Stimulated activated CD8-positive, alpha-beta memory T cell treated with anti-CD3 and anti-CD28 coated beads, Interleukin-4, amount 100 ng/mL, for 1 hour (primary cell): ENCODE measurements at regions not wholly inside any gene's neighbourhood (a gene's known extent, or its start where the extent isn't known, plus 50 kb on each side); places are given as distances from the start of the nearest gene placed in this dataset.

Source experiments
- DNase-seq, 2 donors: peaks; one replicate each; pipeline ENCODE4 v3.0.0-alpha.2; 2020; ENCODE audit warnings: low read depth in 2 of 2, low spot score in 1 of 2

- DNase-seq, result no peak
These were observed 56.1 kb downstream of the BTG1 start for GRCh38 chr12:92089559-92089958.

GRCh38 chr12:92088805-92089204 lies 56.8 kb downstream of the BTG1 start:
- no peak for DNase-seq

GRCh38 chr12:92085736-92086040 lies 60.0 kb downstream of the BTG1 start:
- DNase-seq, result no peak

- DNase-seq, result no peak
These were observed 60.5 kb downstream of the BTG1 start for GRCh38 chr12:92085040-92085735.

DNA sequence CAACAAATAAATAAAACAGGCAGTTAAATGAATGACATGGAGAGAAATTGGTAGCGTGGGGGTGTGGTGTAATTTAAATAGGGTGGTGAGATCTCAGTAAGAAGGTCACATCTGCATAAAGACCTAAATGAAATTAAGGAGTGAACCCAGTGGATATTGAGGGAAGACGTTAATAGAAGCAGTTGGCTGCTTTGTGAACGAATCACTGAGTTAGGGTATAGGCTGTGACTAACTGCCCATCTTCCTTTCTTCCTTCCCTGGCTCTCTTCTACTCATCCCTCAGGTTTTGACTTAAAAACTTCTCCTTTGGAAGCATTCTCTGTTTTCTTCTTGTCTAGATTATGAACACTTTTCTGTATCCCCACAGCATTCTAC lies 64.7 kb downstream of the BTG1 start:
- no peak for DNase-seq

DNA sequence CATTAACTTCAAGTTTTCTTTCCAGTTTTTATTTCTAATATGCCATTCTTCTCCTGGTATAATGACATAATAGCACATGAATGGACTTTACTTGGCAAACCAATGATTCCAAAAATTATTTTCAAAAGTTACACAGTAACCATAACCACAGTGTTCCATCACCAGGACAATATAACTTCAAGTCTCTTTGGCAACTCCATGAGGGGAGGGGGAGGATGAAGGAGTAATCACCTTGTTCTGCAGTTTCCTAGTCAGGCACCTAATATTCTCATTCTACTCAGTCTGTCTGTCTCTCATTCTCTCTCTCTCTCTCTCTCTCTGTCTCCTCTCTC lies 66.6 kb downstream of the BTG1 start:
- DNase-seq, result no peak

DNA sequence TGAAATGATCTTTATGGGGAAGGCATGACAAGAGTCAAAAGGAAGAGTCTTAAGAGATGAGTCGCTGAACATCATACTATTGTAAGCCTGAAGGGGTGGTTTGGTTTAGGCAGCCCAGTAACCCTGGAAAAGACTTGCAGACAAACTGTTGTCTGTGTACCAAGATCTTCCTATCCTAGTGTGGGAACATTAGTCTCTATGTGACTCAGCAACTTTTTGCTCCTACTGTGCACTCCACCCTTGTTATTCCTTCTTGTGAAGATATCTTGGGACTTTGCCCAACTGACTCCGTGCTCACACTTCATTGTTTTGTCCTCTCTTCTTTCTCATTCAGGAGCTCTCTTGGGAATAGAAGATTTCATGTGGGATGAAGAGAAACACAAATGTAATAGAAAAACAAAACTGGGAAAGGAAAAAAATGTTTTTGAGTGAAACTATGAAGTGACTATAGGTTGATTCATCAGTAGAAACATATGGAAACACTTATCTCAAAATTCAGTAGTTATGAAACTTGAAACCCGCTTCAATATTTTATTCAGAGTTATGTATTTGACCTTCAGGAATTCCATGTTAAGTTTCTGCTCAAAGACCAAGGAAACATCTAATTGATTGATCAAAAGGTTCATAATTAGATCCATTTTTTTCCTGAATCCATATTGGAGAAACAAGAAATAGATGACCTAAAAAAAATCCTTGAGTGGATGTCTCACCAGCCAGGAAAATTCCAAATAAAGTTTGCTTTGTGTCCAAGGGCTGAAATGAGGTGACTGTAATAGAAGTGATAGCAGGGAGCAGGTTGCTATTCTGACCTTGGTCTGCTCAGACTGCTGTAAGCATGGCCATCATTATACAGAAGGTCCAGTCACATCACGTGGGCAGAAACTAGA lies 67.2 kb downstream of the BTG1 start:
- no peak for DNase-seq

DNA sequence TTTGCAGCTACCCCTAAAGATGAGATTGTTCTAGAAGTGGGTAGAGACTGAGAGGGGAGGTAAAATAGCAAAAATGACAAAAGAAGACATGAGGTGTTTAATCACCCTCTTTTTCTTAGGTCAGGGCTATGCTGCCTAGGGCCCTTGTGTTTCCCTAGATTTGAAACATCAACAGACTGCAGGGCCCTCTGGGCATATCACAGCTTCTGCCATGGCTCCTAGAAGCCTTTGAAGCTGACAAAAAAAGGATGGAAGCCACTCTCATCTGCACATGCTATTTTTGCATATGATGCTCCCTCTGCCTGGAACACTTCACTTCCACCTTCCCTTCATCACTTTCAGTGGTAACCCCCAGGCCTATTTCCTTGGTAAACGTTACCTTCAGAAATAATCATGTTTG lies 68.1 kb downstream of the BTG1 start:
- no peak for DNase-seq

DNA sequence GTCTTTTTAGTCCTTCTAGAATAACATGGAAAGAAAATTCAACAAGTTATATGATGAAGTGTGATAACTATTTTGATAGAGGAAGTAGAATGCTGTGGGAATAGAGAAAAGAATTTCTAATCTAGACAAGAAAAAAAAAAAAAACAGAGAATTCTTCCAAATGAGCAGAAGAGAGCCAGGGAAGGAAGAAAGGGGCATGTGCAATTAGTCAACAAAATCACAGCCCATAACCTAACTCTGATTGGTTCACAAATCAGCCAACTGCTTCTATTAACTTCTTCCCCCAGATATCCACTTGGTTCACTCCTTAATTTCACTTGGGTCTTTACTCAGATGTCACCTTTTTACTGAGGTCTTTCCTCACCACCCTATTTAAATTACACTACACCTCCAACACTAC lies 69.5 kb downstream of the BTG1 start:
- no peak for DNase-seq

DNA sequence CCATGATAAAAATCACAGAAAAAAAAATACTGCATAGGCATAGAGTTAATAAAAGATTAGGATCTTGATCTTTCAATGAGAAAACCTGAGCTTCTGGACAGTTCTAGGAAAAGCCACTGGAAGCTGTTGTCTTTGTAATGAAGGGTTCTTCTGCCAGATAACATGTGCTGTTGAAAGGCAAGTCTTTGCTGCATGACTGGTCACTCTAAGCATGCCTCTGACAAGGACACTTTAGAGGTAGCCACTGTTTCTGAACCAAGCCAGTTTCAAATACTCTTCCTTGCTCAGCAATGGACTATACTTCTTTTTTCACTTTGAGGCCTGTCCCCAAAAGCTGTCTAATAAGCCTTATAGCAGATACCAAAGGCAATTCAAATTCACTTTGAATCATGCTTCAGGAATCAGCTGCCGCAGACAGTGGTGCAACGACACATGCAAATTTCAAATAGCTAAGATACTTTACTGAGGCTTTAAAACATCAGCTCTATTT lies 70.2 kb downstream of the BTG1 start:
- no peak for DNase-seq

GRCh38 chr12:92074889-92075288 lies 70.8 kb downstream of the BTG1 start:
- DNase-seq, result no peak

DNA sequence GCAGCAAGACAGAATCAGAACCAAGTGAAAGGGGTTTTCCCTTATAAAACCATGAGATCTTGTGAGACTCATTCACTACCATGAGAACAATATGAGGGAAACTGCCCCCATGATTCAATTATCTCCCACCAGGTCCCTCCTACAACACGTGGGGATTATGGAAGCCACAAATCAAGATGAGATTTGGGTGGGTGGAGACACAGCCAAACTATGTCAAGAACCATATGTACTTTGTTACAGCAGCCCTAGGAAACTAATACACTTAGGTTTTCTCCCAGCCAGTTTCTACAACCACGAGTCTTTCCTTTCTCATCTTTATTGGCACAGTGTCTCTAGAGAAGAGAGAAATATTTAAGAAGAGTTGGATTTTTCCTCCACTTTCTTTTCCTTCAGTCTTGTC lies 72.6 kb downstream of the BTG1 start:
- DNase-seq, result no peak

- DNase-seq, result no peak
These were observed 73.5 kb downstream of the BTG1 start for GRCh38 chr12:92072112-92072511.

- no peak for DNase-seq
These were observed 74.7 kb downstream of the BTG1 start for GRCh38 chr12:92070864-92071445.

GRCh38 chr12:92070054-92070863 lies 75.4 kb downstream of the BTG1 start:
- DNase-seq, result no peak

DNA sequence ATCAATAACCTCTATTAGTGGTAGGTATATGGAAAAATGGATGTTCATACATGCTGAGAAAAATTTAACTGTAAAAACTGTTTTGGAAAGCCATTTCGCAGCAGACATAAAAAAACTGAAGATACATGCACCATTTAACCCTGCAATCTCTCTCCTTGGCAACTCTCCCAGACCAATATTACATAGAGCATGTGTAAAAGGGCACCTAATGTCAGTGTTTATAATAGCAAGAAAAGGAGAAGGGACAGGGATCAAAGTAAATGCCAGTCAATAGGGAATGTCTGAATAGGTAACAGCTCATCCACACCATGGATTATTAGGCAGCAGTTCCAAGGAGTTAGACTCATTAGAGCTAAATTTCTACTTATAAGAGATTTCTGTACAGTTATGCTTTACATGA lies 77.2 kb downstream of the BTG1 start:
- DNase-seq, result no peak

- no peak for DNase-seq
These were observed 80.0 kb downstream of the BTG1 start for GRCh38 chr12:92065639-92066038.

GRCh38 chr12:92065018-92065499 lies 80.6 kb downstream of the BTG1 start:
- DNase-seq, result no peak

DNA sequence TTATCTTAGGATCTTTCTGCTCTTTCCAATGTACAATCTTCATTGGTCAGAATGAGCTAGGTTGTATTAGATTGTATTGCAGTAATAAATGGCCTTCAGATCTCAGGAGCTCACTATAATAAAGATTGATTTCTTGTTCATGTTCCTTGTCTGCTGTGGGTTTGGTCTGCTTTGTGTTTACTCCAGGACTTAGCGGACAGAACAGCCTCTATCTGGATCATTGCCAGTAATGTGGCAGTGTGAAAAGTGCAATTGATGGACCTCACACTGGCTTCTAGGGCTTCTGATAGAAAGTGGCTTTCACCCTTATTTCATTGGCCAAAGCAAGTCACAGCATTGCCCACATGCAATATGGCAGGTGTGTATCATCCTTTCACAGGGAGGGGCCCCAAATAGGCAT lies 81.2 kb downstream of the BTG1 start:
- no peak for DNase-seq

DNA sequence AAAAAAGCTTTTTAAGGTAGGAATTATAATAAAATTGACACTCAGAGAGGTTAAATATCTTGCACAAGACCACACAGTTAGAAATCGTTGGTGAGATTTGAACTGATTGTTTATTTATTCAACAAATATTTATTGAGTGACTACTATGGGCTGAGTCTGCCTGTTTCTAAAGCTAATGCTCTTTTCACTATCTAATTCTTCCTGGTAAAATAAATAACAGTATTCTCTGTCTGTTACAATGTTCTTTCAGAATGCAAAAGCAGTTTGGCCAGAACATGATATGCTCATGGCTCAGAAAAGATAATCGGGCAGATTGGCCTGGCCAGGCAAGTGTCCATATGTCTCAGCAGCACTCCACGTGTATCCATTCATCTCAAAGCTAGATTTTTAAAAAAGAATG lies 82.0 kb downstream of the BTG1 start:
- DNase-seq, result no peak
